Psoas muscle (tissue), 7 donors: ENCODE measurements at regions not wholly inside any gene's neighbourhood (a gene's known extent, or its start where the extent isn't known, plus 50 kb on each side); places are given as distances from the start of the nearest gene placed in this dataset.

Experiments used
- ATAC-seq, 4 donors: fragments of 200-7000 bp; cut with Tn5 transposase; one replicate each; pipeline ENCODE4 v1.9.1; 2020; ENCODE audit warnings: moderate library complexity in 3 of 4, mild to moderate bottlenecking in 2 of 4
- DNase-seq, 2 donors: peaks; one replicate each; pipeline ENCODE4 v3.0.0-alpha.2; 2020
- H3K27ac ChIP-seq: fragments of 200-600 bp; one replicate; pipeline ENCODE4 v1.8.0; 2022
- H3K27me3 ChIP-seq, 3 donors: fragments of 200-600 bp in 1 of 3; one replicate each; pipeline versions ENCODE4 v1.6.1 to v1.8.0; 2013 to 2022; ENCODE audit warnings: low read length in 2 of 3, mild to moderate bottlenecking in 2 of 3, moderate library complexity in 1 of 3; ENCODE audit not compliant: insufficient read depth in 3 of 3
- H3K36me3 ChIP-seq, 2 donors: fragments of 200-600 bp in 1 of 2; one replicate each; pipeline versions ENCODE4 v1.6.1 to v1.8.0; 2013 to 2022; ENCODE audit warnings: low read depth in 1 of 2, mild to moderate bottlenecking in 1 of 2, moderate library complexity in 1 of 2; ENCODE audit not compliant: insufficient read depth in 1 of 2
- H3K4me1 ChIP-seq: fragments of 200-600 bp; one replicate; pipeline ENCODE4 v1.8.0; 2022
- H3K4me3 ChIP-seq: fragments of 200-600 bp; one replicate; pipeline ENCODE4 v1.8.0; 2022; ENCODE audit warnings: mild to moderate bottlenecking
- H3K9me3 ChIP-seq: fragments of 200-600 bp; one replicate; pipeline ENCODE4 v1.8.0; 2022
- CTCF ChIP-seq: fragments of 200-600 bp; IDR thresholded peaks from one replicate; pipeline ENCODE4 v1.8.0; 2022; ENCODE audit warnings: antibody characterized with exemption
- WGBS, 3 donors: extraction: QIAGEN DNeasy Blood & Tissue Kit; methylation state at CpG; one replicate each; pipeline versions ENCODE4 v1.1.6 to v1.1.7; 2013; 5-methylcytosine and 5-hydroxymethylcytosine counted together
- intact Hi-C, 2 donors: fragments of 100-400 bp; cut with DNase I; formaldehyde crosslinking; loops; one replicate each; pipeline versions ENCODE4 v1.11.0 to v1.14.2; 2022
- donor health status: healthy with polysubstance abuse.
- donor health status: DM: no; HTN: no; CAD: no; lungs with moderate emphysema.
- donor health status: Bipolar disorder and iron deficiency.
- donor health status: healthy.
- donor health status: DM: yes; HTN: yes; CAD: no.
- donor health status: DM: no; HTN: no; CAD: no.
- donor health status: DM: yes; HTN: yes; CAD: no.

GRCh38 chr1:112788054-112788453, 72.9 kb upstream of the PPM1J start:
- no peaks in the 10 kb centered on the region for H3K36me3 ChIP-seq
- no peak for TF ChIP-seq CTCF
- WGBS, 3 donors = 63 to 84% (median 78%) methylated on average over 2 of the region's 2 CpGs
- no peak overlapping the region for H3K27ac ChIP-seq
- H3K4me1 ChIP-seq = no peaks in the 10 kb centered on the region
- ATAC-seq (no peak), DNase-seq (no peak)
- intact Hi-C loops = no loop called here
- H3K27me3 ChIP-seq = no peaks in the 10 kb centered on the region
- H3K4me3 ChIP-seq = no peak overlapping the region
- no peaks in the 10 kb centered on the region for H3K9me3 ChIP-seq

DNA sequence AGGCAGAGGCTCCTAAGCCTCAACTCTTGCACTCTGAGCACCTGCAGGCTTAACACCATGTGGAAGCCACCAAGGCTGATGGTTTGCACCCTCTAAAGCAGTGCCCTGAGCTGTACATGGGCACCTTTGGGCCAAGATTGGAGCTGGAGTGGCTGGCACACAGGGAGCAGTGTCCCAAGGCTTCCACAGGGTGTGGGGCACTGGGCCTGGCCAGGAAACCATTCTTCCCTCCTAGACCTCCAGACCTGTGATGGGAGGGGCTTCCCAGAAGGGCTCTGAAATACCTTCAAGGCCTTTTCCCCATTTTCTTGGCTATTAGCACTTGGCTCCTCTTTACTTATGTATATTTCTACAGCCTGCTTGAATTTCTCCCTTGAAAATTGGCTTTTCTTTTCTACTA, 67.9 kb upstream of the PPM1J start:
- Histone ChIP-seq H3K27me3 (peaks cover 0 to 1% (median 0%) of the 10 kb centered on the region in 3 donors), H3K9me3 (no peaks in the 10 kb centered on the region), H3K4me3 (no peak overlapping the region), H3K4me1 (no peaks in the 10 kb centered on the region), H3K27ac (no peak overlapping the region), H3K36me3 (no peaks in the 10 kb centered on the region)
- intact Hi-C loops = no loop called here
- DNase-seq (no peak), ATAC-seq (no peak)
- no peak for TF ChIP-seq CTCF

GRCh38 chr1:112779665-112780526, 64.8 kb upstream of the PPM1J start:
- H3K4me1 ChIP-seq = no peaks in the 10 kb centered on the region
- ATAC-seq (no peak), DNase-seq (no peak)
- H3K27me3 ChIP-seq = peaks cover 0 to 1% (median 0%) of the 10 kb centered on the region in 3 donors
- H3K36me3 ChIP-seq = no peaks in the 10 kb centered on the region
- intact Hi-C loops = no loop called here
- no peak overlapping the region for H3K4me3 ChIP-seq
- 51 to 62% (median 54%) methylated on average over 12 of the region's 12 CpGs for WGBS, 3 donors
- H3K9me3 ChIP-seq = no peaks in the 10 kb centered on the region
- no peak for TF ChIP-seq CTCF
- no peak overlapping the region for H3K27ac ChIP-seq

- TF ChIP-seq CTCF = no peak
- Histone ChIP-seq H3K27ac (no peak overlapping the region), H3K36me3 (no peaks in the 10 kb centered on the region), H3K27me3 (peaks cover 0 to 1% (median 0%) of the 10 kb centered on the region in 3 donors), H3K4me1 (no peaks in the 10 kb centered on the region), H3K9me3 (no peaks in the 10 kb centered on the region), H3K4me3 (no peak overlapping the region)
- ATAC-seq (no peak), DNase-seq (no peak)
- intact Hi-C loops = no loop called here
- 40 to 73% (median 69%) methylated on average over 1 of the region's 1 CpG for WGBS, 3 donors
Observed at GRCh38 chr1:112778137-112778536, 63.0 kb upstream of the PPM1J start.

DNA sequence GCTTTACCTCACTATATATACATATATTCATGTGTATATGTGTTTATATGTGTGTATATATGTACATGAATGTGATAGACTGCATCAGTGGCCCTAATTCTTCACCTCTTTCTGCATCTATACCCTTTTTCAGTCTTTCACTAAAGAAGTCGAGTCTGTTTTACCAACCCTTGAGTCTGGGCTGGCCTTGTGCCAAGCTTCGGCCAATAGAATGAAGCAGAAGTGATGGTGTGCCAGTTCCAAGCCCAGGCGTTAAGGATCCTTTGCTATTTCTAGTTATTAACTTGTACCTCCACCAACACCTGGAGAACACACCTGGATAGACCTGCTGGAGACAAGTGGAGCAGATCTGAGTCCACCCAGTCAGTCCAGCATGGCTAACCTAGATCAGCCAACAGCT, 61.6 kb upstream of the PPM1J start:
- H3K9me3 ChIP-seq = no peaks in the 10 kb centered on the region
- no peak for TF ChIP-seq CTCF
- WGBS, 3 donors = 48 to 71% (median 69%) methylated on average over 3 of the region's 3 CpGs

More for the DNA sequence above, 61.6 kb upstream of the PPM1J start:
- intact Hi-C loops = no loop called here
- no peaks in the 10 kb centered on the region for H3K36me3 ChIP-seq
- no peaks in the 10 kb centered on the region for H3K4me1 ChIP-seq
- no peak overlapping the region for H3K4me3 ChIP-seq
- peaks cover 0 to 1% (median 0%) of the 10 kb centered on the region in 3 donors for H3K27me3 ChIP-seq
- ATAC-seq = no peak
- DNase-seq = no peak
- no peak overlapping the region for H3K27ac ChIP-seq
